Keratinocyte (primary cell): ENCODE measurements at regions not wholly inside any gene's neighbourhood (a gene's known extent, or its start where the extent isn't known, plus 50 kb on each side); places are given as distances from the start of the nearest gene placed in this dataset.

ENCODE experiments used
- DNase-seq: peaks from one replicate; pipeline ENCODE4 v3.0.0-alpha.2; 2011; ENCODE audit warnings: low read depth, missing footprints, low spot score
- FAIRE-seq: peaks from 2 replicates; lab custom pipeline; 2011; peaks lifted over from hg19 to GRCh38; lab: Jason Lieb, UNC
- H2AFZ ChIP-seq: 2 replicates; pipeline ENCODE4 v1.6.0; 2012; ENCODE audit warnings: low read length, control low read depth, inconsistent platforms; ENCODE audit not compliant: control insufficient read depth
- H3K27ac ChIP-seq: 2 replicates; pipeline ENCODE4 v1.5.1; 2011; ENCODE audit warnings: low read length; ENCODE audit not compliant: control insufficient read depth, insufficient read depth
- H3K27me3 ChIP-seq: 3 replicates; pipeline ENCODE4 v1.6.0; 2011; ENCODE audit warnings: low read length; ENCODE audit not compliant: control insufficient read depth, insufficient read depth; ENCODE audit errors: extremely low read depth
- H3K36me3 ChIP-seq, 2 experiments: 2 replicates in 1 of 2; 3 replicates in 1 of 2; pipeline ENCODE4 v1.5.1; 2011; ENCODE audit warnings: low read length in 2 of 2, mild to moderate bottlenecking in 1 of 2; ENCODE audit not compliant: control insufficient read depth in 2 of 2, insufficient read depth in 2 of 2; ENCODE audit errors: extremely low read depth in 1 of 2
- H3K4me1 ChIP-seq: 3 replicates; pipeline ENCODE4 v1.5.1; 2011; ENCODE audit warnings: low read length; ENCODE audit not compliant: control insufficient read depth, insufficient read depth; ENCODE audit errors: extremely low read depth
- H3K4me2 ChIP-seq: 3 replicates; pipeline ENCODE4 v1.6.0; 2011; ENCODE audit warnings: low read depth, low read length; ENCODE audit not compliant: control insufficient read depth, insufficient read depth; ENCODE audit errors: extremely low read depth
- H3K4me3 ChIP-seq, 3 experiments: fragments of 200-600 bp in 1 of 3; sonication (generic) in 1 of 3; 2 replicates in 2 of 3; 3 replicates in 1 of 3; pipeline ENCODE4 v1.5.1; 2011 to 2016; ENCODE audit warnings: low read length in 3 of 3, mild to moderate bottlenecking in 3 of 3, control low read depth in 2 of 3, inconsistent platforms in 1 of 3, low read depth in 1 of 3, mixed read lengths in 1 of 3, mixed run types in 1 of 3, moderate library complexity in 1 of 3; ENCODE audit not compliant: control insufficient read depth in 2 of 3, insufficient read depth in 2 of 3; ENCODE audit errors: extremely low read depth in 1 of 3
- H3K79me2 ChIP-seq: 2 replicates; pipeline ENCODE4 v1.6.0; 2012; ENCODE audit warnings: low read length; ENCODE audit not compliant: control insufficient read depth, insufficient read depth
- H3K9ac ChIP-seq: 3 replicates; pipeline ENCODE4 v1.6.0; 2011; ENCODE audit warnings: low read length; ENCODE audit not compliant: control insufficient read depth, insufficient read depth; ENCODE audit errors: extremely low read depth
- H3K9me1 ChIP-seq: 3 replicates; pipeline ENCODE4 v1.6.0; 2011; ENCODE audit warnings: low read length; ENCODE audit not compliant: control insufficient read depth, insufficient read depth; ENCODE audit errors: extremely low read depth
- H3K9me3 ChIP-seq: 2 replicates; pipeline ENCODE4 v1.5.1; 2012; ENCODE audit warnings: low read depth, low read length; ENCODE audit not compliant: control insufficient read depth
- H4K20me1 ChIP-seq: 3 replicates; pipeline ENCODE4 v1.6.0; 2011; ENCODE audit warnings: low read length; ENCODE audit not compliant: control insufficient read depth, insufficient read depth; ENCODE audit errors: extremely low read depth
- EZH2 ChIP-seq: IDR thresholded peaks from one replicate; pipeline ENCODE4 v1.6.1; 2012; ENCODE audit warnings: inconsistent platforms, mild to moderate bottlenecking, low read length, moderate library complexity
- dilution Hi-C: fragments of 300-500 bp; cut with MboI; formaldehyde crosslinking; loops from one replicate; pipeline ENCODE4 v1.7.0; 2020; ENCODE audit warnings: low sequenced_read_pairs; ENCODE audit not compliant: extremely low pct_ligation_motif_present
- TF ChIP-seq, protein P1 (sequence below), 3 experiments: IDR thresholded peaks in 1 of 3; conservative IDR thresholded peaks in 1 of 3; optimal IDR thresholded peaks in 1 of 3; 2 replicates in 2 of 3; 3 replicates in 1 of 3; pipeline versions ENCODE3 to v1.5.1; 2011; ENCODE audit warnings: low read length in 3 of 3, mild to moderate bottlenecking in 3 of 3, moderate library complexity in 2 of 3, control low read depth in 1 of 3, inconsistent platforms in 1 of 3; ENCODE audit not compliant: insufficient read depth in 2 of 3; ENCODE audit errors: extremely low read depth in 1 of 3

DNA sequence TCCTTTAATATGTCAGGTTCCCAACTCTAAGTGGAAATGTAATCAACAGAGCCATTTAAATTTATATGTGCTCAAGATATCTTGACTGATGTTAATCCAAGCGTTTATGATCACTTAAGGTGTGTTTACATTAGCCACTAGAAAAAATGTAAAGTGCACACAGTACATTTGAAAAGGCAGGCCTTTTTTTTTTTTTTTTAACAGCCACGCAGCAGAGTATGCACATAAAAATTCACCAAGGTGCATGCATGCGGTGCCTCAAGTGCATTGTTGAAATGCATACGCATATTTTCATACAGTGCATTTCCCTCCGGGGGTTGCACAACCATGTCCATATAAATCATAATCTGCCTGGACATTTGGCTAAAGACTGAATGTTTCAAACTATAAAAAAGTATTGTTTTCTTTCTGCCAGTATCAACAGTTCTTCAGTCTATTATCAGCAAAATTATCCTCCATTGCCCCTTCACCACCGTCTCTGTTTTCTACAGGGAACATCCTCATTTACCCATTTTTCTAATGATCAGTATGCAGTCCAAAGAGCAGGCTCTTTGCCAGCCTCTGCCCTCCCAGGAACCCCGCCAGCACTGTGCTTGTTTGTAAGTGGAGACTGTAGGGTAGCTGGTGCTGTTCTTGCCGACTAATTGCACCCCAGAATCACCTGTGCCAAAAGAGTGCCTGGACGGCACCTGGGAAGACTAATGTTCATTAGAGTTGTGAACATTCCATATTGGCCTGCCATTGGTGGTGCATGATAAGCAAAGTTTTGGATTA lies 611.2 kb upstream of the CFAP20DC start:
- Histone ChIP-seq H3K9ac (no peak overlapping the region), H3K27ac (no peak overlapping the region), H3K9me3 (no peaks in the 10 kb centered on the region), H3K79me2 (no peaks in the 10 kb centered on the region), H3K4me2 (no peak overlapping the region), H3K27me3 (no peaks in the 10 kb centered on the region), H3K9me1 (no peaks in the 10 kb centered on the region), H3K4me1 (peaks cover 5% of the 10 kb centered on the region), H4K20me1 (no peaks in the 10 kb centered on the region), H3K4me3 (no peak overlapping the region), H3K36me3 (no peaks in the 10 kb centered on the region), H2AFZ (no peak overlapping the region)
- DNase-seq (no peak), FAIRE-seq (no peak)
- TF ChIP-seq, protein P1, sequence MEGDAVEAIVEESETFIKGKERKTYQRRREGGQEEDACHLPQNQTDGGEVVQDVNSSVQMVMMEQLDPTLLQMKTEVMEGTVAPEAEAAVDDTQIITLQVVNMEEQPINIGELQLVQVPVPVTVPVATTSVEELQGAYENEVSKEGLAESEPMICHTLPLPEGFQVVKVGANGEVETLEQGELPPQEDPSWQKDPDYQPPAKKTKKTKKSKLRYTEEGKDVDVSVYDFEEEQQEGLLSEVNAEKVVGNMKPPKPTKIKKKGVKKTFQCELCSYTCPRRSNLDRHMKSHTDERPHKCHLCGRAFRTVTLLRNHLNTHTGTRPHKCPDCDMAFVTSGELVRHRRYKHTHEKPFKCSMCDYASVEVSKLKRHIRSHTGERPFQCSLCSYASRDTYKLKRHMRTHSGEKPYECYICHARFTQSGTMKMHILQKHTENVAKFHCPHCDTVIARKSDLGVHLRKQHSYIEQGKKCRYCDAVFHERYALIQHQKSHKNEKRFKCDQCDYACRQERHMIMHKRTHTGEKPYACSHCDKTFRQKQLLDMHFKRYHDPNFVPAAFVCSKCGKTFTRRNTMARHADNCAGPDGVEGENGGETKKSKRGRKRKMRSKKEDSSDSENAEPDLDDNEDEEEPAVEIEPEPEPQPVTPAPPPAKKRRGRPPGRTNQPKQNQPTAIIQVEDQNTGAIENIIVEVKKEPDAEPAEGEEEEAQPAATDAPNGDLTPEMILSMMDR (optimal IDR thresholded peaks at IDR 0.05 in 1 of 3, IDR thresholded peaks at IDR 0.05 in 1 of 3, conservative IDR thresholded peaks at IDR 0.05 in 1 of 3; ENCODE audit: extremely low read depth in 1 of 3, insufficient read depth in 2 of 3, low read length in 3 of 3), result no peak
- no peak for TF ChIP-seq EZH2
- dilution Hi-C loops, result no loop called here

DNA sequence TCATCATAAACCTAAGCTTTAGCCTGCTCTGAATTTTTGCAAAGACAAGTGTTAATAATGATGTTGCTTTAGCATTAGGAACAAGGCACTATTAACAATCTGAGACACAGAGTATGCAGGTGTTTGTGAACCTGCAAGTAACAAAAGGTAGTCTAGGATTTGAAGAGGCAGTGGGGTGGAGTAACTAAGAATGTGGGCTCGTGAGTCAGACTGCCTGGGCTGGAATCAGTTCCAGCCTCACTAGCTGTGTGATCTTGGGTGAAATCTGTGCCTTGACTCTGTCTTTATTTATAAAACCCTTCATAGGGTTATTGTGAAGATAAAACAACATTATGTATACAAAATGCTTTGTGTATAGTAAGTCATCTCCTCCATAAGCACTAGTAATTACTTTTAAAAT lies 610.6 kb upstream of the CFAP20DC start:
- Histone ChIP-seq H3K36me3 (no peaks in the 10 kb centered on the region), H4K20me1 (no peaks in the 10 kb centered on the region), H3K9me3 (no peaks in the 10 kb centered on the region), H3K4me1 (peaks cover 8% of the 10 kb centered on the region), H3K79me2 (no peaks in the 10 kb centered on the region), H3K9me1 (no peaks in the 10 kb centered on the region), H3K27me3 (no peaks in the 10 kb centered on the region), H3K9ac (no peak overlapping the region), H2AFZ (no peak overlapping the region), H3K4me2 (no peak overlapping the region), H3K27ac (no peak overlapping the region), H3K4me3 (no peak overlapping the region)
- DNase-seq, result no peak
- dilution Hi-C loops, result no loop called here
- FAIRE-seq, result peak; percentile 79
- TF ChIP-seq, protein P1 (optimal IDR thresholded peaks at IDR 0.05 in 1 of 3, IDR thresholded peaks at IDR 0.05 in 1 of 3, conservative IDR thresholded peaks at IDR 0.05 in 1 of 3; ENCODE audit: extremely low read depth in 1 of 3, insufficient read depth in 2 of 3, low read length in 3 of 3), result no peak
- no peak for TF ChIP-seq EZH2
